NCI-H146 treated with DMSO at 0.1 percent for 48 hours (cell line): ENCODE measurements at regions not wholly inside any gene's neighbourhood (a gene's known extent, or its start where the extent isn't known, plus 50 kb on each side); places are given as distances from the start of the nearest gene placed in this dataset.

Source experiments
- DNase-seq: peaks from one replicate; lab custom pipeline; 2025; ENCODE audit not compliant: unreplicated experiment; lab: John Stamatoyannopoulos, UW

- no peak for DNase-seq
These were observed 806.6 kb downstream of the C6orf118 start for GRCh38 chr6:164502833-164503232.

GRCh38 chr6:164495882-164496495, 813.4 kb downstream of the C6orf118 start:
- no peak for DNase-seq

- no peak for DNase-seq
These were observed 831.0 kb downstream of the C6orf118 start for GRCh38 chr6:164478426-164478825.

DNA sequence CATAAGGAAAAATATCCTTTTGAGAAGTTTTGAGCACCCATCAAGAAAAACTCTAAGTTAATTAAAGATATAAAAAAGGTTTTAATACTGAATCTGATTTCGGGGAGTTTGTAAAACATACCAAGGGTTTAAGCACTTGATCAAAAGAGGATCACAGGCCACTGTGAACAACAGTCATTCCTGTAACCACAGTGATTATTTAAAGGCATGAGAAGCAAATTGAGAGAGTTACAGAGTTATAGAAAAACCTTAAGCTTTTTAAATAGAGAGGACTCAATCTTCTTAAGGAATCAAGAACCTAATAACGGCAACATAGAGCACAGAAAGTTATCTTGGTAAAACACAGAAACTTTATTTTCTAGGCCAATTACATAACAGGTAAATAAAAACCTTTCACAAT, 831.6 kb downstream of the C6orf118 start:
- DNase-seq, result no peak

- DNase-seq, result no peak
These were observed 832.3 kb downstream of the C6orf118 start for GRCh38 chr6:164477101-164477500.

- no peak for DNase-seq
These were observed 840.0 kb downstream of the C6orf118 start for GRCh38 chr6:164469276-164469949.

DNA sequence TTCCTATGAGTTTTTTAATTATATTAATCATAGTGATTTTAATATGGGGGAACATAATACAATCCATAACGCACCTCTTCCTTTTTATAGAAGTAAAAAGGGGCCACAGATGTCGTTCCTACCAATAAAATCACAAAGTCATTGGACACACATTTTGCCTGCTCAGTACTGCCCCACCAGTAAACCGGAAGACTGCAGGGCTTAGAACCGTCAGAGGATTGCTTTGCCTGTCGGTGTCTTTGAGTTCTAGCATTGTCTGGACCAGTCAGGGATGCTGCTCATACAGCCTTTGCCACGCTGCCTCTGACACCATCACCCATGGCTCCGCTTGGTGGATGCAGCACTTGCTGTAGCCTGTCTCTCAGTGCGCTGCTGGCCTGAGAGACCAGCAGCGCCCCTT, 853.6 kb downstream of the C6orf118 start:
- DNase-seq, result no peak

DNA sequence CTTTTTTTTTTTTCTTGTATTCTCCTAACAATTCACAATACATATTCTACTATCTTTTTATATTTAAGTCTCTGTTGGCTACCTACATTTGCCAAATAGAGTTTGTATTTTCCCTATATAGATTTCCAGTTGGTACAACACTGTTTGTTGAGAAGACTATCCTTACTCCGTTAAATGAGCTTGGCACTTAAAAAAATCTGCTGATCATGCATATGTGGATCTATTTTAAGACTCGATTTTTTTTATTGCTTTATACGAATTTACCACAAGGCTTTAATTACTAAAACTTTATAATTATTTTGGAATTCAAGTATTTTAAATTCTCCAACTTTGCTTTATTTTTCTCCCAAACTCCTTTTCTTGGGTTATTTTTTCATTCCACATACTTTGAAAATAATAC, 855.6 kb downstream of the C6orf118 start:
- DNase-seq, result no peak

DNA sequence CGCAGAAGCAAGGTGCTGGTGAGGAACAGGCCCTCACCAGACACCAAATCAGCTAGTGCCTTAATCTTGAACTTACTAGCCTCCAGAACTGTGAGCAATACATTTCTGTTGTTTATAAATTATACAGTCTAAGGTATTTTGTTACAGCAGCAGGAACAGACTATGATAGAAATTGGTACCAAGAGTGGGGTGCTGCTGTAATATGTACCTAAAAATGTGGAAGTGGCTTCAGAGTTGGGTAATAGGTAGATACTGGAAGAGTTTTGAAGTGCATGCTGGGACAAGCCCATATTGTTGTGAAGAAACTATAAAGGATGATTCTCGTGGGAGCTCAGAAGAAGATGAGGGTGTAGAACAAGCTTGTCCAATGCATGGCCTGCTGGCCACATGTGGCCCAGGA, 866.8 kb downstream of the C6orf118 start:
- DNase-seq, result no peak

GRCh38 chr6:164439331-164439730, 870.1 kb downstream of the C6orf118 start:
- no peak for DNase-seq

DNA sequence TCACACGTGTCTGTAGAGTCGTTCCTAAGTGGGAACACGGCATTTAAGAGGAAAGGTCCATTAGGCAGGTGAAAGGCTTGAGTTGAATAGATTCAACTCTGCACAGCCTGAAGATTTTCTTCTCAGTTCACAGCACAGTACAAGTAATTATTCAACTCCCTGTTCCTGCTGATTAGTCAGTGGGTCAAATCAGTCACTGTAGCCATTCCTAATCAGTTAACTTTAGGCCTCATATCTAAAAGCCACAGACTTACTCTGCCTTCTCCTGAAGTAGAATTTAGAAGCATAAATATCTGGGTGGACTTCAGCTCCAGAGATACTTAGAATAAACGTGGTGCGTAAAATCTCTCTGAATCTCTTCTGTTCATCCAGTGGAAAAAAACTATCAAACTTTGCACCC, 872.4 kb downstream of the C6orf118 start:
- no peak for DNase-seq

DNA sequence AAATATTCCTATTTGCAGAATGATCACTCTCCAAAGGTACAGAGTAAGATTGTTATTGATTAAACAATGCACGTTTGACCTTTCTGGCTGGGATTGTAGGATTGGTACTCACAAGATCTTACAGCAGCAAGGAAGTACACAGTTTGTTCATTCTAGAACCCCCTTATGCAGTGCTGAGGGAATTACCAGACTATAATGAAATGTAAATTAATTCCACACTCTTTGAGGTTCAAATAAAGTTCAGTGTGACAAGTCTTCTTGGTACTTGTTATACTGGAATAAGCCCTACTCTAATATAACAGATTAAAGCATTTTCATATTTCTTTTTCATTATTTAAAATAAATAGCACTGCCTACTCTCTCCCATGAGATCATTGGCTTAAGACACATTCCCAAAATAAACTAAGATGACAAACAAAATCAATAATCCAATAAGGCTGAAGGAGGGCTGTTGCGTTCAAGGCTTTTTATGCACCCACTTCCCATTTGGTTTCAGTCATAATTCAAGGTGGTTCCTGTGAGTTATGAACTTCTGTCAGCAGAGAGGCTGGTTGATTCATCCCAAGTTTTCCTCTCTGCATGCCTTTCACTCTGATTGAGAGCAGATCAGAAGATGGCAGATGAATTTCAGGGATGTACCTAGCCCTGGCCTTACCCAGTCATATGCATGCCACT, 881.5 kb downstream of the C6orf118 start:
- DNase-seq, result no peak

GRCh38 chr6:164424489-164424888, 884.9 kb downstream of the C6orf118 start:
- no peak for DNase-seq

GRCh38 chr6:164419099-164419498, 890.3 kb downstream of the C6orf118 start:
- no peak for DNase-seq

DNA sequence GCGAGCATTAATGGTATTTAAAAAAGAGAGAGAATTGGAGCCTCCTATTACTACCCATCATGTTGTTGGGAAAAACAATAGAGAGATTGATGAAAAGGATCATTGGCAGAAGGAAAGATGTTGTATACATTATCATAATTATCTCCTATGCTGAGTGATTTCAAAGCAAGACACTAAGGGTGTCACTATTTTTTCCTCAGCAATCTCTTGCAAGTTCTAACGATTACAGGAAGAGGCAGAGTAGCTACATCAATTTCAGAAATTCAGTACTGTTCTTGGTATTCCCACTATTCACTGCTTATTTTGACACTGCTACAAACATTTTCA, 891.2 kb downstream of the C6orf118 start:
- DNase-seq, result no peak

DNA sequence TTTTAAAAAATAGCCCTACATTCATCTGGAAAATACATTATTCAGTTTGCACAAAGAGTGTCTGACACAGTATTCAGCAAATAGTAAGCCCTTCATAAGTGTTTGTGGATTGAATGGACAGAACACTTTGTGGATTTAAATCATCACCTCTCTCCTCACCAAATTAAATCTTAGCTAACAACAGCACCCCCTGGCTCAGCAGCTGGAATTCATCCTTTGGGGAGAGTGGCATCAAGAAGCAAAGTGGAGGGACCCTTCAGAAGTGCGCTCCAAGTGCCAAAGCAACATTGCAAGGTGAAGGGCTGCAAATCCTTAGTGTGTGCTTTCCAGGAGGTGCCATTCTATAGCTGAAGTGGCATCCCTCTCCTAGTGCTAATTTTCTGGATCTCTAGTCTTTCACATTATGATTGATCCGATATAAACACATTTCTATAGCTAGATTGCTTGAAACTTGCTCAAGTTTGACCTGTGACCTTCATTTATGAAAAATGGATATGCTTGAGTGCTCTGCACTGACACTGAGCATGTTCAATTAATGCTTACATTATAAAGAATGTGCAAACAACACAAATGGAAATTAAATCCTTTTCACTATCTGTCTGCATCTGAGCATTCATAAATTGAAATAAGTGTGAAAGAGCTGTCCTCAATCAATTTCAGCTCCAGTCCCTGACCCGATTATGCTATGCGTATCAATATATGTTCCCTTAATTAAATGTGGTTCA, 891.7 kb downstream of the C6orf118 start:
- no peak for DNase-seq

DNA sequence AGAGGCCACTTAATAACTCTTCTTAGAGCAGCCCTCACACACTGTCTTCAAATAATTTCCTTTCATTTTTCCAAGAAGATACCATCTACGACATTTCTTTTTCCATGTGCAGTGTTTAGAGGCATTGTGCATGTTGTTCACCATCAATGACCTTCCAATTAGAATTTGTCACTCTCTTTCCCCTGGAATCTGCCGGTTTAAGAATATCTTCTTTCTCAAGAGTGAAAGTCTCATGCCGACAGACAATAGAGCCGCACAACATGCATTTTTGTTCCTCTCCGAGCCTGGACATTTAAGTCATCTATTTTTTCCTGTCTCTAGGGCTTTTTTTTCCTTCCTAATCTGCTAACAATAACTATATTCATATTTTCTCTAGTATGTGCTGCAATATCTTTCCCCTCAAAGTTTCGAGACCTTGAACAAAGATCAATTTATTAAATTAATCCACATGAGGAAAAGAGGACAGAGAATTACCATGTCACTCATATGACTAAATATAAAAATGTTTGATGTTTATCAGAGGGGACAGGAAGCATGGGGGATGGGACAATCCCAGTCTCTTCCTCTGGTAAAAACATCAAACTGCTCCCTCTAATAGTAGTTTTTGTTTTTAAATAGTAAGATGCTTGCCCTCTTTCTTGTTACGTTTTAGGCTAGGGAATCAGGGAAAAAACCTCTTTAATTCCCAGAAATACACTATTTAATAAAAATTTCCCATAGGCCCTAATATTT, 893.4 kb downstream of the C6orf118 start:
- DNase-seq, result no peak

DNA sequence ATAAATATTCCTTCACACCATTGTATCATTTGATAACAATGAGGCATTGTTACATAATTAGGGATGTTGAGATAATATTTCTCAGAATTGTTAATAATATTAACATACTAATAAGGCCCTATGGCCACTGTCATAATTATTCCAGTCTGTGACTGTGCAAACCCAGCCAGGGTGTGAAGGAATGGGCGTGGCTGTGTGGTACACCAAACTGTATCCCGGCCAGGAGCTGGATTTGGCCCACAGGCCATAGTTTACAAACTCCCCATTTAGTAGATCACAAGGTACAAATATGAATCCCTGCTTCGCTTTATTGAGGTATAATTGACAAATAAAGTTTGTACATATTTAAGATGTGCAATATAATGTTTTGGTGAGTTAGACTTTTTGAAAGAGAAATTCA, 894.7 kb downstream of the C6orf118 start:
- no peak for DNase-seq

DNA sequence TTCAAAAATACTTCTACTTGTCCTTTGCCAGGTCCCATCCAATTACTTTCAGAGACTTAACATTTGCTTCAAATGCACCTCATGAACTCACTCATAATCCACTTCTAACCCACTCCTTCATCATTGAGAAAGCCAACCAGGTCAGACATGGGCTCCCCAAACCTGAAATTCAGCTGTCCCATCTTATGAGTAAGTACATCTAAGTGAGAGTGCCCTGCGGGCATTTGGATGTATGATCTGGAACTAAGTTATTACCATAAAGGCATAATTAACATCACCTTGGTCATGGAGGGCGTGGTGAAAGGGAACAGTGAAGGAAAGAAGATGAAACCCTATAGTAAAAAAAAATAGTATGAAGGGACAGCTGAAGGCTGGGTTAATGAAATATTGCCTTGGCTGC, 896.8 kb downstream of the C6orf118 start:
- no peak for DNase-seq

- DNase-seq, result no peak
These were observed 899.4 kb downstream of the C6orf118 start for GRCh38 chr6:164410017-164410416.

- no peak for DNase-seq
These were observed 899.9 kb downstream of the C6orf118 start for GRCh38 chr6:164409309-164410009.
